Endothelial cell of hepatic sinusoid (primary cell): ENCODE measurements at regions not wholly inside any gene's neighbourhood (a gene's known extent, or its start where the extent isn't known, plus 50 kb on each side); places are given as distances from the start of the nearest gene placed in this dataset.
"Not testable (repeated sequence)": the region's sequence is repeated elsewhere in the genome, so short reads cannot be mapped to it uniquely, and the experiment has no call there.

ENCODE experiments used
- in situ Hi-C: cut with HindIII; loops from 2 replicates; pipeline ENCODE4 v1.10.0; 2017; ENCODE audit warnings: low sequenced_read_pairs

- in situ Hi-C loops = no loop called here
Measured at GRCh38 chr12:116360579-116361413, 83.3 kb upstream of the MED13L start.

GRCh38 chr12:116361414-116362223 is 84.1 kb upstream of the MED13L start:
- in situ Hi-C loops = no loop called here

- in situ Hi-C loops = no loop called here
Measured at GRCh38 chr12:116365114-116365513, 87.6 kb upstream of the MED13L start.

DNA sequence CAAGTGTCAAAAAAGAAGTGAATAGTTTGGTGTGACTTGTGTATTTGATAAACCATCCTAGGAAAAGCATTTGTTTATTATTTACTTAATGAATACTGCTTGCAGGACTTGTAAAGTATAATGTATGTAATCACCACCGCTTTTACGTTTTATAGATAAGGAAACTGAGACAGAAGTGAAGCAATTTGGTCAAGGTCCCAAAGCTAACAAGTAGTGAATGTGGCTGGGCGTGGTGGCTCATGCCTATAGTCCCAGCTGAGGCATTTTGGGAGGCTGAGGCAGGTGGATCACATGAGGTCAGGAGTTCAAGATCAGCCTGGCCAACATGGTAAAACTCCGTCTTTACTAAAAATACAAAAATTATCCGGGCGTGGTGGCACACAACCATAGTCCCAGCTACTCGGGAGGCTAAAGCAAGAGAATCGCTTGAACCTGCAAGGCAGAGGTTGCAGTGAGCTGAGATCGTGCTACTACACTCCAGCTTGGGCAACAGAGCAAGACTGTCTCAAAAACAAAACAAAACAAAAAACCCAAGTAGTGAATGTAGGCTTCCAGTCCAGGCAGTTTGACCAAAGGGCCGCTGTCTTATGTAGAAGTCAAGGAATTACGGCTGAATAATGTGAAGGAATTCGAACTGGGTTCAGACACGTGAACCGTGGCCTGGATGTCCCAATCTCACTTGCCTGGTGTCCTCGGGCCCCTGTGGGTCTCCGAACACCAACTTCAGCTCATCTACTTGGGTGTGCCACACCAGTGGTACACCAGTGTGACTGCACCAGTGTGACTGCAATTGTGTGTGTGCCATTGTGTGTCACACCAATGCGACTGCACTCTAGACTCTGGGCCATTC is 88.3 kb upstream of the MED13L start:
- in situ Hi-C loops = no loop called here

DNA sequence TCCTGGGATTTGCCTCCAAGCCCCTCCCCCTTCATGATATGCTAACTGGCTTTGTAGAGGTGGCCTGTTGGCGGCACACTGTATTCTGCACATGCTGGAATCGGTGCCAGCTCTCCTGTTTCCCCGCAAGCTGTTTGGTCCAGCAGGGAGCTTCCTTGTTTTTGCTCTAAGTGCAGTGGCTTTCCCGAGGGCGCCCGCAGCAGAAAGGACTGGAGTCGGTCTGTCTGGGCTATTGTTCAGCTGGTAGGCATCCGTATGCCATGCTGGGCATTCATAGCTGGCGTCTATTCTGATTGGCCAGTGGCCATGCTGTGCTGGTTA is 88.9 kb upstream of the MED13L start:
- in situ Hi-C loops = no loop called here

GRCh38 chr12:116366824-116367223 is 89.3 kb upstream of the MED13L start:
- in situ Hi-C loops = no loop called here

DNA sequence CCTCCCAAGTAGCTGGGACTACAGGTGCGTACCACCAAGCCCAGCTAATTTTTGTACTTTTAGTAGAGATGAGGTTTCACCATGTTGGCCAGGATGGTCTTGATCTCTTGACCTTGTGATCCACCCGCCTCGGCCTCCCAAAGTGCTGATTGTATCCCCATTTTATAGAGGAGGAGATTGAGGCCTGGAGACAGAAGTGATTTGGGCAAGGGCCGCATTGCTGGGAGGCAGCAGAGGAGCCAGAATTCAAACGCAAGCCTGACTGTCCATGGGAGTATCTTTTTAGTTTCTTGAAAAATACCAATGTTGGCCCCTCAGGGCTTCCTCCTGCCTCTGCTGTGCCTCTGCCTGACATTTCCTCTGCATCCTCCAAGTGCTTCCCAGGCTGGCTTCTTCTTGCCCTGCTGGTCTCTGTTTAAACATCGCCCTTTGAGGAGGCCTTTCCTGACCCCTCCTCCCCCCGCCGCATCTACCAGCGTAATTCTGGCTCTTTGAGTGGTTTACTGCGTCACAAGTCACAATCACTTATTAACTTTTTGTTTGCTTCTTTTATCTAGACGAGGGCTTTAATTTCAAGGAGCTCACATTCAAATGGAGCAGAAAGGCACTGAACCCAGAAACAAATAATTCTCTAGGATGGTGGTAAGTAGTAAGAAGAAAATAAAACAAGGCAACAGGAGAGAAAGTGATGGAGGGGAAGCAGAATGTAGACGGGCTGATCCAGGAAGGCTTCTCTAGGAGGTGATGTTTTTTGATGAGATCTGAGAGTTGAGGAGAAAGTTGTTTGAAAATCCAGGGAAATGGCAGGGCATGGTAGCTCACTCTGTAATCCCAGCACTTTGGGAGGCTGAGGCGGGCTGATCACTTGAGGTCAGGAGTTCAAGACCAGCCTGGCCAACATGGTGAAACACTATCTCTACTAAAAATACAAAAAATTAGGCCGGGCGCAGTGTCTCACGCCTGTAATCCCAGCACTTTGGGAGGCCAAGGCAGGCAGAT is 91.0 kb upstream of the MED13L start:
- in situ Hi-C loops = no loop called here

- in situ Hi-C loops = no loop called here
Measured at GRCh38 chr12:116370004-116370404, 92.5 kb upstream of the MED13L start.

DNA sequence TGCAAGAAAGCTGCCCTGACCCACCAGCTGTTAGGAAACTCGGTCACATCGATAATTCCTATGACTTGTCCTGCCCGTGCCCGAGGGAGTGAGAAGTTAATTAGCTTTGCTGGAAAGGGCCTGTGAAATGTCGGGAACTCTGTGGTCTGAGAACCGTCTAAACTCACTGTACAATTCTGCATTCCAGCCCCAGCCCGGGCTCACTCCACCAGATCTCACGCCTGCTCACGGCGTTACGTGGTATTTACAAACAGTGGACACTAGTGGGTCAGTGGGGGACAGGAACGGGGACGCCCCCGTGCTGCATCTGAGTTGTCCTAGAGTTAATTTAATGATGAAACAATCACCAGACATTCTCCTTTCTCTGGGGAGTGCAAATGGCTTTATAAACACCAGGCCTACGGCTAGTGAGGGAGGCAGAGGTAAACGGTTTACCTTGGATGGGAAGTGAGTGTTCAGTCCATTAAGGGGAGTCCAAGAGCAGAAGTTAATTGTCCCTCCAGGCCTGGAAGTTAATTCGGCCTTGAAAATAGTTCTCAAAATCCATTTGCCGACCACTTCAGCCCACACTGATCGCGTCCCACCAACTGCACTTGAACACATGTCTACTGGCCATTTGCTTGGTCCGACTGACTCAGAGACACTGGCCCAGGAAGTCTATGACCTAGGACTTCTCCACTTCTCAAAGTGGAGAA is 93.5 kb upstream of the MED13L start:
- in situ Hi-C loops = no loop called here

DNA sequence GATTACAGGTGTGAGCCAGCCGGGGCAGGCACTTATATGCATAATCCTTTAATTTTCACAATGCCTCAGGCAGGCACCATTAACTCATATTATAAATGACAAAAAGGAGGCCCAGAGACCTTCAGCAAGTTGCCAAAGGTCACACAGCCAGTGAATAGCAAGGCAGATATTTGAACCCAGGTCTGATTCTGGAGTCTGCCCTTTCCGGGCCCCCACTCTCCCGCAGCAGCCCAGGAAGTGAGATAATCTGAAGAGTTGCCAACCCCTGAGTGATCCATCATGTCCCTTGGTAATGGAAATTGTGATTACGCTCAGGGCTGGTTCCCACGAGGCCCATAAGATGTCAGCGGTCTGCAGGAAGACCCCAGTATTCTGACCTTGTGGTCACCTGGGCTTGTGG is 95.3 kb upstream of the MED13L start:
- in situ Hi-C loops = no loop called here

- in situ Hi-C loops = no loop called here
Measured at GRCh38 chr12:116373572-116374206, 96.2 kb upstream of the MED13L start.

GRCh38 chr12:116374207-116374606 is 96.7 kb upstream of the MED13L start:
- in situ Hi-C loops = no loop called here

DNA sequence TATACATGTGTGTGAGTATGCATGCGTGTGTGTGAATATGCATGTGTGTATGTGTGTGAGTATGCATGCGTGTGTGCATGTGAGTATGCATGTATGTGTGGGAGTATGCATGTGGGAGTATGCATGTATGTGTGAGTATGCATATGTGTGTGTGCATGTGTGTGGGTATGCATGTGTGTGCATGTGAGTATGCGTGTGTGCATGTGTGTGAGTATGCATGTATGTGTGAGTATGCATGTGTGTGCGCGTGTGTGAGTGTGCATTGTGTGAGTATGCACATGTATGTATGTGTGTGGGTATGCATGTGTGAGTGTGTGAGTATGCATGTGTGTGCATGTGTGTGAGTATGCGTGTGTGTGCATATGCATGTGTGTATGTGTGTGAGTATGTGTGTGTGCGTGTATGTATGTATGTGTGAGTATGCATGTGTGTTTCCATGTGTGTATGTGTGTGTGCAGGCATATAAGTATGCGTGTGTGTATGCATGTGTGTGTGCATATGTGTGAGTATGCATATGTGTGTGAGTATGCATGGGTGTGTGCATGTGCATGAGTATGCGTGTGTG is 97.9 kb upstream of the MED13L start:
- in situ Hi-C loops = no loop called here

GRCh38 chr12:116376354-116377193 is 99.1 kb upstream of the MED13L start:
- in situ Hi-C loops = no loop called here

GRCh38 chr12:116377194-116377571 is 99.7 kb upstream of the MED13L start:
- in situ Hi-C loops = not testable (repeated sequence)

GRCh38 chr12:116378002-116378401 is 100.5 kb upstream of the MED13L start:
- in situ Hi-C loops = no loop called here

- in situ Hi-C loops = no loop called here
Measured at GRCh38 chr12:116380108-116380507, 102.6 kb upstream of the MED13L start.

DNA sequence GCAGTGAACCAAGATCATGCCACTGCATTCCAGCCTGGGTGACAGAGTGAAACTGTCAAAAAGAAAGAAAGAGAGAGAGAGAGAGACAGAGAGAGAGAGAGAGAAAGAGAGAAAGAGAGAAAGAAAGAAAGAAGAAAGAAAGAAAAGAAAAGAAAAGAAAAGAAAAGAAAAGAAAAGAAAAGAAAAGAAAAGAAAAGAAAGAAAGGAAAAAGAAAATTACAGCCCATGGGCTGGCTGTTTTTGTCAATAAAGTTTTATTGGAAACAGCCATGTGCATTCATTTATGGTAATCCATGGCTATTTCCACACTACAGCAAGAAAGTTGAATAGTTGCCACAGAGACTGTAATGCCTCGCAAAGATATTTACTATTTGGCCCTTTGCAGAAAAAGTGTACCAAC is 103.2 kb upstream of the MED13L start:
- in situ Hi-C loops = not testable (repeated sequence)
